ENCODE measurements at regions not wholly inside any gene's neighbourhood (a gene's known extent, or its start where the extent isn't known, plus 50 kb on each side); places are given as distances from the start of the nearest gene placed in this dataset.

- Histone ChIP-seq H2BK5ac (ENCODE audit: low read depth, low read length, poor library complexity) (no peak overlapping the region), H4K91ac (ENCODE audit: low read depth, low read length) (no peak overlapping the region), H3K4me2 (ENCODE audit: low read length) (no peak overlapping the region), H2BK12ac (ENCODE audit: low read length) (no peak overlapping the region), H3K9me3 (ENCODE audit: insufficient read depth, low read depth, low read length) (no peaks in the 10 kb centered on the region), H2AK5ac (ENCODE audit: low read length) (no peak overlapping the region), H4K12ac (ENCODE audit: low read depth, low read length) (no peak overlapping the region), H2BK120ac (ENCODE audit: insufficient read depth, low read length, poor library complexity) (no peak overlapping the region), H2AFZ (ENCODE audit: insufficient read depth, low read length, poor library complexity) (no peak overlapping the region), H3K4me1 (ENCODE audit: control insufficient read depth in 1 of 2, insufficient read depth in 2 of 2, low read length in 2 of 2) (no peaks in the 10 kb centered on the region), H3K36me3 (ENCODE audit: control insufficient read depth in 1 of 2, insufficient read depth in 2 of 2, low read length in 2 of 2) (no peaks in the 10 kb centered on the region), H3K27ac (ENCODE audit: low read depth, low read length) (no peak overlapping the region), H4K8ac (ENCODE audit: low read depth, low read length) (no peak overlapping the region), H3K27me3 (ENCODE audit: insufficient read depth, low read length) (no peaks in the 10 kb centered on the region), H3K4ac (ENCODE audit: low read depth, low read length) (no peak overlapping the region), H3K9ac (ENCODE audit: low read length) (no peak overlapping the region), H3K23ac (ENCODE audit: low read length) (no peak overlapping the region), H3K18ac (ENCODE audit: low read length) (no peak overlapping the region), H3K79me1 (ENCODE audit: low read length) (no peaks in the 10 kb centered on the region), H3K79me2 (ENCODE audit: control insufficient read depth, insufficient read depth, low read length, poor library complexity) (no peaks in the 10 kb centered on the region), H3K4me3 (ENCODE audit: low read depth, low read length) (no peak overlapping the region), H3K14ac (ENCODE audit: low read length) (no peak overlapping the region)
- DNase-seq, result no peak
- no CpG with 5 or more reads among the region's 3 CpGs for WGBS (ENCODE audit: extremely low coverage, insufficient coverage, insufficient read length)
Measured at GRCh38 chr13:21799671-21800070, 128.8 kb downstream of the FGF9 start.

GRCh38 chr13:21800837-21801616 lies 130.2 kb downstream of the FGF9 start:
- no CpG with 5 or more reads among the region's 7 CpGs for WGBS (ENCODE audit: extremely low coverage, insufficient coverage, insufficient read length)
- H3K14ac ChIP-seq (ENCODE audit: low read length), result no peak overlapping the region

GRCh38 chr13:21805733-21806132 lies 134.9 kb downstream of the FGF9 start:
- H3K4me2 ChIP-seq (ENCODE audit: low read length), result no peak overlapping the region
- no peak overlapping the region for H3K4me3 ChIP-seq (ENCODE audit: low read depth, low read length)
- H3K4me1 ChIP-seq (ENCODE audit: control insufficient read depth in 1 of 2, insufficient read depth in 2 of 2, low read length in 2 of 2), result no peaks in the 10 kb centered on the region
- no peak overlapping the region for H3K14ac ChIP-seq (ENCODE audit: low read length)
- H2AK5ac ChIP-seq (ENCODE audit: low read length), result no peak overlapping the region
- no peaks in the 10 kb centered on the region for H3K9me3 ChIP-seq (ENCODE audit: insufficient read depth, low read depth, low read length)
- no peaks in the 10 kb centered on the region for H3K27me3 ChIP-seq (ENCODE audit: insufficient read depth, low read length)
- DNase-seq, result no peak
- H2AFZ ChIP-seq (ENCODE audit: insufficient read depth, low read length, poor library complexity), result no peak overlapping the region
- no peaks in the 10 kb centered on the region for H3K36me3 ChIP-seq (ENCODE audit: control insufficient read depth in 1 of 2, insufficient read depth in 2 of 2, low read length in 2 of 2)
- no peak overlapping the region for H2BK5ac ChIP-seq (ENCODE audit: low read depth, low read length, poor library complexity)
- H2BK12ac ChIP-seq (ENCODE audit: low read length), result no peak overlapping the region
- H2BK120ac ChIP-seq (ENCODE audit: insufficient read depth, low read length, poor library complexity), result no peak overlapping the region
- no peak overlapping the region for H3K23ac ChIP-seq (ENCODE audit: low read length)
- no peak overlapping the region for H3K27ac ChIP-seq (ENCODE audit: low read depth, low read length)
- H3K79me2 ChIP-seq (ENCODE audit: control insufficient read depth, insufficient read depth, low read length, poor library complexity), result no peaks in the 10 kb centered on the region
- no peak overlapping the region for H4K12ac ChIP-seq (ENCODE audit: low read depth, low read length)
- no peak overlapping the region for H3K18ac ChIP-seq (ENCODE audit: low read length)
- no CpG with 5 or more reads among the region's 3 CpGs for WGBS (ENCODE audit: extremely low coverage, insufficient coverage, insufficient read length)
- no peak overlapping the region for H3K9ac ChIP-seq (ENCODE audit: low read length)
- H3K4ac ChIP-seq (ENCODE audit: low read depth, low read length), result no peak overlapping the region
- no peaks in the 10 kb centered on the region for H3K79me1 ChIP-seq (ENCODE audit: low read length)
- no peak overlapping the region for H4K91ac ChIP-seq (ENCODE audit: low read depth, low read length)
- H4K8ac ChIP-seq (ENCODE audit: low read depth, low read length), result no peak overlapping the region

More at GRCh38 chr13:21800837-21801616, 130.2 kb downstream of the FGF9 start:
- no peak overlapping the region for H4K12ac ChIP-seq (ENCODE audit: low read depth, low read length)
- no peak overlapping the region for H3K18ac ChIP-seq (ENCODE audit: low read length)
- no peak overlapping the region for H4K8ac ChIP-seq (ENCODE audit: low read depth, low read length)
- no peak overlapping the region for H2AK5ac ChIP-seq (ENCODE audit: low read length)
- H3K27me3 ChIP-seq (ENCODE audit: insufficient read depth, low read length), result no peaks in the 10 kb centered on the region
- no peak overlapping the region for H2BK5ac ChIP-seq (ENCODE audit: low read depth, low read length, poor library complexity)
- no peak overlapping the region for H2BK12ac ChIP-seq (ENCODE audit: low read length)
- H3K9me3 ChIP-seq (ENCODE audit: insufficient read depth, low read depth, low read length), result no peaks in the 10 kb centered on the region
- H3K79me2 ChIP-seq (ENCODE audit: control insufficient read depth, insufficient read depth, low read length, poor library complexity), result no peaks in the 10 kb centered on the region
- H4K91ac ChIP-seq (ENCODE audit: low read depth, low read length), result no peak overlapping the region
- no peak overlapping the region for H3K4me3 ChIP-seq (ENCODE audit: low read depth, low read length)
- no peak overlapping the region for H3K9ac ChIP-seq (ENCODE audit: low read length)
- H3K4me2 ChIP-seq (ENCODE audit: low read length), result no peak overlapping the region
- no peak for DNase-seq
- no peak overlapping the region for H2BK120ac ChIP-seq (ENCODE audit: insufficient read depth, low read length, poor library complexity)
- H3K36me3 ChIP-seq (ENCODE audit: control insufficient read depth in 1 of 2, insufficient read depth in 2 of 2, low read length in 2 of 2), result no peaks in the 10 kb centered on the region
- no peak overlapping the region for H3K4ac ChIP-seq (ENCODE audit: low read depth, low read length)
- no peak overlapping the region for H3K23ac ChIP-seq (ENCODE audit: low read length)
- H2AFZ ChIP-seq (ENCODE audit: insufficient read depth, low read length, poor library complexity), result no peak overlapping the region
- H3K27ac ChIP-seq (ENCODE audit: low read depth, low read length), result no peak overlapping the region
- no peaks in the 10 kb centered on the region for H3K79me1 ChIP-seq (ENCODE audit: low read length)
- no peaks in the 10 kb centered on the region for H3K4me1 ChIP-seq (ENCODE audit: control insufficient read depth in 1 of 2, insufficient read depth in 2 of 2, low read length in 2 of 2)

- Histone ChIP-seq H3K9me3 (ENCODE audit: insufficient read depth, low read depth, low read length) (no peaks in the 10 kb centered on the region), H3K79me1 (ENCODE audit: low read length) (no peaks in the 10 kb centered on the region), H3K9ac (ENCODE audit: low read length) (no peak overlapping the region), H3K79me2 (ENCODE audit: control insufficient read depth, insufficient read depth, low read length, poor library complexity) (no peaks in the 10 kb centered on the region), H3K36me3 (ENCODE audit: control insufficient read depth in 1 of 2, insufficient read depth in 2 of 2, low read length in 2 of 2) (no peaks in the 10 kb centered on the region), H2BK12ac (ENCODE audit: low read length) (no peak overlapping the region), H3K27me3 (ENCODE audit: insufficient read depth, low read length) (no peaks in the 10 kb centered on the region), H3K4me2 (ENCODE audit: low read length) (no peak overlapping the region), H2AK5ac (ENCODE audit: low read length) (no peak overlapping the region), H3K4ac (ENCODE audit: low read depth, low read length) (no peak overlapping the region), H3K4me1 (ENCODE audit: control insufficient read depth in 1 of 2, insufficient read depth in 2 of 2, low read length in 2 of 2) (no peaks in the 10 kb centered on the region), H3K4me3 (ENCODE audit: low read depth, low read length) (no peak overlapping the region), H2BK5ac (ENCODE audit: low read depth, low read length, poor library complexity) (no peak overlapping the region), H3K27ac (ENCODE audit: low read depth, low read length) (no peak overlapping the region), H4K91ac (ENCODE audit: low read depth, low read length) (no peak overlapping the region), H2AFZ (ENCODE audit: insufficient read depth, low read length, poor library complexity) (no peak overlapping the region), H4K12ac (ENCODE audit: low read depth, low read length) (no peak overlapping the region), H3K14ac (ENCODE audit: low read length) (no peak overlapping the region), H3K23ac (ENCODE audit: low read length) (no peak overlapping the region), H3K18ac (ENCODE audit: low read length) (no peak overlapping the region), H2BK120ac (ENCODE audit: insufficient read depth, low read length, poor library complexity) (no peak overlapping the region), H4K8ac (ENCODE audit: low read depth, low read length) (no peak overlapping the region)
- DNase-seq, result no peak
- no CpG with 5 or more reads among the region's 12 CpGs for WGBS (ENCODE audit: extremely low coverage, insufficient coverage, insufficient read length)
Measured at GRCh38 chr13:21812192-21812626, 141.3 kb downstream of the FGF9 start.
